ENCODE measurements at regions not wholly inside any gene's neighbourhood (a gene's known extent, or its start where the extent isn't known, plus 50 kb on each side); places are given as distances from the start of the nearest gene placed in this dataset.
"Not testable (repeated sequence)": the region's sequence is repeated elsewhere in the genome, so short reads cannot be mapped to it uniquely, and the experiment has no call there.

DNA sequence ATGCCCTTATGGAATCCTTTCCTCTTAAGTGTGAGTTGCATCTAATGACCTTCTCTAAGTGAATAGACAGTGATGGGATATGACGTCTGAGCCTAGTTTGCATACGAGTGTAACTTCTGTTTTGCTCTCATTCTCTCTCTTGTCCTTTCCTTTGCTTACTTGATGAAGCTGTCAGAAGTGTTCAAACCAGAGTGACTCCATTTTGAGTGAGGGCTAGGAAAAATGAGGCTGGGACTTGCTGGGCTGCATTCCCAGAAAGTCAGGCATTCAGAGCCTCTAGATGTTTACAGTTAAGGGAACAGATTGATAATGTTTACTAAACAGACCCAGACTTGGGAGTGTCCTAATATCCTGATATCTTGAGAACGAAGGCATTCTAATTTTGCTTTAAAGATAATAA is 311.2 kb upstream of the SOX4 start:
- DNase-seq, result not testable (repeated sequence)

GRCh38 chr6:21284166-21284565 is 309.4 kb upstream of the SOX4 start:
- DNase-seq, result no peak

- DNase-seq, result no peak
These were observed 308.8 kb upstream of the SOX4 start for GRCh38 chr6:21284706-21285105.

- DNase-seq, result no peak
These were observed 299.4 kb upstream of the SOX4 start for GRCh38 chr6:21294144-21294543.

DNA sequence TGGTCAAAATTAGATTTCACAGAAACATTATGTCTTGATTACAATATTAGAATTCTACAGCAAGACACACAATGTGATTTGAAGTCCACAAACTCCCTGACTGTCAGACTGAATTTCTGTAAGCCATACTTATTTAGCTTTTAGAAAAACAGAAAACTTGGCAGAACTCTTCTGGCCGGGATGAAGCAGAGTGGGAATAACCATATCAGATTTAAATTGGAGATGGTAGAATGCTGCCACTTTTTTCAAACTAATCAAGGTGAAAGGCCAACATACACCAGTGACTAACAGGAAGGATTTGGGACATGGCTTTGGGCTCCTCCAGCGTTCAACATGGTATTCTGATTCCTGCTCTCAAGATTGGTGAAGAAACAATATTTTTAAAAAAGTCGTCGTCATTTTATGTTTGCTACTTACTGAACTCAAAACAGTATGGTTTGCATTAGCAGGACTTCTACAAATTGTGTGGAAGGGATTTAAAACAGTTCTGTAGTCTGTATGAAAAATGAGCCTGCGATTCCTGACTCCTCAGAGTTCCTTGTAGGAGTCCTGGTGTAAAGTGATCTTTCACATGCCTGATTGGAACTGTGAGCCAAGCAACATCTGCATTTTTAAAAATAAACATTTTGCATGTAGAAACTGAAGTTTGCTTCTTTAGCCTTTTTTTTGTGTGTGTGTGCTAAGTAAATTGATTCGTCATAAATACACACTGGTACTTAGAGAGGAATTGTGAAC is 297.9 kb upstream of the SOX4 start:
- DNase-seq, result no peak

DNA sequence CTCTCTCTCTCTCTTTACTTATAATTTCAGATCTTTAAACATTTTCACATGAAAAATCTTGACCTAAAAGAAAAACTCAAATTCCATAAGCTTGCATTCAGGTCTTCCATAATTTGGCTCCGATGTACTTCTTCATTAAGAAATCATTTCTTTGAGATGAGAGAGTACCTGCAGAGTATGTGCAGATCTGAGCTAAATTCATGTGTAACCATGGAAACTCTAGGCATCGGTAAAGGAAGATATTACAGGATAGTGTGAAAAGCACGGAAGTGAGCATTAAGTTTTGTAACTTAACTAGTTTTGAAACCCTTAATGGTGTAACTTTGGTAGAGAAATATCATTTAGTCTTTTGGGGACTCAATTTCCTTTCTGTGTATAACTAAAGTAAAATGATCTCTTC is 295.9 kb upstream of the SOX4 start:
- DNase-seq, result no peak

DNA sequence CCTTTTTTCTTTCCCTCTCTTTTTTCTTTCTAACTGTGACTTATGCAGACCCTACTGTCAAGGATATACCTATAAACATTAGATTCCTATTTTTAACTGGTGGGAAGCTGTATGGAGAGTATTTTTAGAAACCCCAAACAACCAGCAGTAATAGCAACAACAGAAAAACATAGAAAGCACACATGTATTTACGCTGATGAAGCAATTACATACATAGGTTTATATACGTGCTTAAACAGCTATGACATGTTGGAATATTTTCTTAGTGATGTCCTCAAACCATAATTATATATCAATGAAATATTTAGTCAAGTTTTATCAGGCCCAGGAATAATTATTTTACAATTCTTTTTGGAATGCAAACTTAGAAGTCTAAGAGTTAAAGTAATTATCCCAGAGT is 294.3 kb upstream of the SOX4 start:
- DNase-seq, result no peak

- no peak for DNase-seq
These were observed 293.1 kb upstream of the SOX4 start for GRCh38 chr6:21300439-21300838.

DNA sequence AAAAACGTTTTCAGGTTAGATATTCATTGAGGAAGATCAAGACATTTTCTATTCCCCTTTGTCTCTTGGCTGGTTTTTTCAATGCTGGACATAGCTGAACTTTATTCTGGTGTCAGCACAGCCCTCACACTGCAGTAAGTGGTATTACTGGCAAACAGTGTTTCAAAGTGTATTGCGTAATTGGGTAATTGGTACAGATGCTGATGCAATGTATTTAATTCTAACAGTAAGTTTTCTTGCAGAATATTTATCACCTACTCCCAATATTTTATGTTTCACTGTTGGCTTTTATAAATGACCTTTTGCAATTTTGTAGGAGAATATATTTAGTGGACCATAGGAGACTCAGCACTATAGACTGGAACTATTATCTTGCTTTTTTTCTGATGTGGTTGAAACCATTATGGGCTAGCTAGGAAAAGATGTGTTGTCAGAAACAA is 287.6 kb upstream of the SOX4 start:
- DNase-seq, result no peak

DNA sequence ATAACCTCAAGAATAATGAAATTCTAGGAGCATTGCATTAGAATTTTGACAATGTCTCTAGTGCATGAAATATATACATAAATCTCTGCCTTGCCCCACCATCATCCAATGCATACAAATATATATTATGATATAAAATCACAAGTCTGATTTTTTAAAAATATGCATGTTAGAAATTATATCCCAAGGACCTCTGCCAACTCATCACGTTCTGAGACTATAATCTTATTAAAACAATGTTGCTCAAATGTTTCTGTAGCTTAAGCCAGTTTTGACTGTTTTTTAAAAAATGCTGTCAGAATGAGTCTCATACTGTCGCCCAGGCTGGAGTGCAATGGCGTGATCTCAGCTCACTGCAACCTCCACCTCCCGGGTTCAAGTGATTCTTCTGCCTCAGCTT is 287.0 kb upstream of the SOX4 start:
- no peak for DNase-seq

- DNase-seq, result no peak
These were observed 283.7 kb upstream of the SOX4 start for GRCh38 chr6:21309807-21310221.

DNA sequence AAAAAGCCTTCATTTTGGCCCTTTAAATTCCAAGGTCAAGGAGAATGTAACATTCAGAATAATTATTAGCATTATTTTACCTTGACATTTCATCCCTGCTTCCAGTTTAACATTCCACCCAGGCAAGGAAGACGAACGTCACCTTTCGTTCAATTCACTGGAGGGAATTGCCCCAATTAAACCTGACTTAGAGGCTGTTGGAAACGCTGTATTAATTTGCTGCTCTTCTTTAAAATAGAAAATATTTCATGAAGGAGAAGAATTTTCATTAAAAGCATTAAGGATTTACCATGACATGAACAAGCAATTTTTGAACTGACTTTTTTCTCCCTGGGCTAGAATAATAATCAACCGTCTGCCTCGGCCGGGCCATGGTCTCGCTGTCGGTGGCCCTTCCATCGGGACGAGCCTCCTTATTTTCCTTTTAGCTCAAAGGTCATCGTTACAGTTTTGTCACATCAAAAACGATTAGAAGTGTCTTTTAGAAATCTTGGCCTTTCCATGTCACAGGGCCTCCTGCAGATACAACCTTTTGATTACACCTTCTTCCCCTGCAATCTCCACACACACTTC is 282.9 kb upstream of the SOX4 start:
- DNase-seq, result no peak

- DNase-seq, result no peak
These were observed 281.4 kb upstream of the SOX4 start for GRCh38 chr6:21312118-21312517.

DNA sequence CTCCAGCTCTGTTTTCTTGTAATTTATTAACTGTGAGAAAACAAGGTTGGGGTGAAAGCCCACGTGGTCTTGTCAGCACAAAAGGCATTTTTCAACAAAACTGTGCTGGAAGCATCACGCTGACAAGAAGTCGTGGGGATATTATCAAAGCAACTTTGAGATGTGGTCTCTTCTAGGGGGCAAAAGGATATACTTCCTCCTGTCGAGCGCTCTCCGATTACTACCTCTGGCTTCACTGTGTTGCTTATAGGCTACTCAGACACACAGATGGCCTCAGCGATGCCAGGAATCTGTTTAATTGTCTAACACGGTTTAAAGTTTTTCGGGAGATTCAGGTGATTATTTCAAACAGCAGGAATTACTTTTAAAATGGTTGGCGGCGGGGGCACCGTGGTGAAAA is 275.9 kb upstream of the SOX4 start:
- DNase-seq, result no peak

- DNase-seq, result no peak
These were observed 272.5 kb upstream of the SOX4 start for GRCh38 chr6:21321076-21321475.

DNA sequence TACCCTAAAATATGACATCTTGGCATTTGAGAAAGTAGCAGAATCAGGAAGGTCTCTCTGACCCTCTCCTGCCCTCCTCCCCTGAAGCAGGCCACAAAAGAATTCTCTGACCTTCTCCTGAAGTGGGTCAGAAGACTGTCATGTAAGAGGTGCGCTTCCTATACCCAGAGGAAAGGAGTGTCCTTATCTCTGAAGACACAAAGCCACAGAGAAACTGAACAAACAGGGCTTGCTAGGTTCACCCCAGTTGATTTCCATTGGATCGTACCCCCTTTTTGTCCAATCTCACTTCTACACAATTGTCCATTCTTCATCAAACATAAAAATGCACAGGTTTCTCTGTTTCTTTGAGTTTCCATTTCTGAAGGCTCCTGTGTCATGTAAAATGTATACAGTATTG is 272.0 kb upstream of the SOX4 start:
- DNase-seq, result no peak

GRCh38 chr6:21323577-21323976 is 270.0 kb upstream of the SOX4 start:
- no peak for DNase-seq

GRCh38 chr6:21325201-21325856 is 268.2 kb upstream of the SOX4 start:
- no peak for DNase-seq

- DNase-seq, result no peak
These were observed 266.0 kb upstream of the SOX4 start for GRCh38 chr6:21327326-21328112.

GRCh38 chr6:21331235-21331634 is 262.3 kb upstream of the SOX4 start:
- no peak for DNase-seq

- no peak for DNase-seq
These were observed 261.5 kb upstream of the SOX4 start for GRCh38 chr6:21332077-21332476.

DNA sequence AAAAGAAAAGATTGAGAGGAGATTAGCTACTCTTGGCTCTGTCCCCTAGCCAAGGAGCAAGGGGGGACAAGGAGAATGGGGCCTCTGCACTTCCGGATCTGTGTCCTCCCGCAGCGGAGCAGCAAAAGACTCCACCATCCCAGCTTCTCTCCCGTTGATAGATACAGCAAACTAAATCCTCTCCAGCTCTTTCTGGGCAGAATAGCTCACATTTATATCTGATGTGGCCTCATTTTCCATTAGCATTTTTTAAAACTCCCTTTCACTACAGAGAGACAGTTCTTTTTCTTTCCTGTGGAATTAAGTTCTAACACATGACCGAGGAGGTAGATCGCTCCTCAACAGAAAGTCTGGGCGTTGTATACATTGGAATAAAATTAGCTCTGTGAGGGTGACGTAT is 260.9 kb upstream of the SOX4 start:
- no peak for DNase-seq

DNA sequence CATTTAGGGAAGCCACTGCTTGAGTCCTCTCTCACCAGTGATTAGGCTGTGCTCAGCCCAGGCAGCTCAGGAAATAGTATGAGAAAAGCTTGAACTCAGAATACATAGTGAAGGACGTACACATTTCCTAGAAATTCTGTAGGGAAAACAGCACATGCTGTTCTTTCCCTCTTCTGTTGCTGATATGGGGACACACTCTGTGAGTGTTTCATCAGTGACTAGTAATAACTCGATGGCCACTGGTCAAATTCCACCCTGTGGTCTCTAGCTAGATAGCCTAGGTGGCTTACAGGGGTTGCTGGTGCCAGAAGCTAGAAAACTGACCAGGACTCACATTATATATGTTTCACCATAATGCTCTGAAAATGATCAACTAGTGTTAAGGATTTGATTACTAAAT is 259.8 kb upstream of the SOX4 start:
- no peak for DNase-seq

GRCh38 chr6:21334651-21335050 is 258.9 kb upstream of the SOX4 start:
- DNase-seq, result no peak
